ENCODE measurements at regions not wholly inside any gene's neighbourhood (a gene's known extent, or its start where the extent isn't known, plus 50 kb on each side); places are given as distances from the start of the nearest gene placed in this dataset.

DNA sequence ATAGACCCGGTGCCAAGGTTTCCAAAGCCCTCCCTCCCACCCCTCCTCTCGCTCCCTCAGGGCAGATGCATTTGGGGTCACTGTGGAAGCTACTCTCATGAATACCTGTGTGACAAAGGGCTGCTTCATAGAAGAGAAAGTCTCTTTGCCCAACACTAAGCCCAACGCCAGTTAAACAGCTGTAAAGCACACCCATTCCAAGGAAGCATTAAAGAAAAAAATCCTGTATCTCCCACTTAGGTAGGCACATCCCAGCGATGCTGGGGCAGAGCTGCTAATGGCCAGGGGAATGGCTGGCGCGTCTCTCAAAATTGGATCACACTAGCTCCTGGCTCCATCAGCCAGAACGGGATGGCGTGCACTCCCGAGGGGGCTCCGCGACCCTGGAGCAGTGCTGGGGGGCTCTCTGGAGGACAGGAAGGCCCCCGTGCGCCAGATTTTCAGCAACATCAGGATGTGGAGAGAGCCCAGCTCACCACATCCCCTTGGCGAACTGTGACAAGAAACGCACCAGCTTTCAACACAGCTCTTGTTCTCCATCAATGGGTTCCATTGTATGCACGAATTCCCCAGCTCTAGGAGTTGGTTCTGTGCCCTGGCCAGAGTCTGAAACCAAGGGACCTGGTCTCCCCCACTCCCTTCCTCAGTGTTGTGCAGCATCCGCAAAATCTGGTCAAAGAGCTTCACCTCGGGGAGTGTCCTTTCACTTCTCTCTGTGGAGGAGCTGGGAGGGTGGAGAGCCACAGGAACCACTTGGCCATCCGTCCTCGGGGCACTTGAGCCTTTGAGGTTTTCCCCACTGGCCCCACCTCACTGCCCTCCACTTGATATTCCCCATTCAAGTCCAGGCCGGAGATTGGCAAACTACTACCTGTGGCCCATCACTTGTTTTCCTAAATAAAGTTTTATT is 74.1 kb downstream of the TFAP2C start:
- TF ChIP-seq CTCF (IDR thresholded peaks at IDR 0.05 in 2 of 3, conservative IDR thresholded peaks at IDR 0.05 in 1 of 3; ENCODE audit: control insufficient read depth in 2 of 3, extremely low read depth in 1 of 3, insufficient read depth in 1 of 3, low read depth in 3 of 3, low read length in 3 of 3) (no peak), SIN3A (IDR thresholded peaks at IDR 0.05; ENCODE audit: low read depth, low read length) (no peak), E4F1 (IDR thresholded peaks at IDR 0.05; ENCODE audit: borderline replicate concordance, partially characterized antibody) (no peak), MXI1 (IDR thresholded peaks at IDR 0.05; ENCODE audit: low read depth, low read length) (no peak), DPF2 (IDR thresholded peaks at IDR 0.05) (no peak), SP1 (IDR thresholded peaks at IDR 0.05; ENCODE audit: low read depth, low read length) (no peak)
